Esophagus (tissue), 2 donors: ENCODE measurements at regions not wholly inside any gene's neighbourhood (a gene's known extent, or its start where the extent isn't known, plus 50 kb on each side); places are given as distances from the start of the nearest gene placed in this dataset.

ENCODE experiments used
- H3K27ac ChIP-seq, 2 donors: one replicate each; pipeline ENCODE4 v1.5.1; 2013; ENCODE audit warnings: low read depth in 2 of 2, mild to moderate bottlenecking in 2 of 2, inconsistent platforms in 1 of 2, low read length in 1 of 2, moderate library complexity in 1 of 2
- H3K27me3 ChIP-seq, 2 donors: one replicate each; pipeline ENCODE4 v1.6.1; 2013; ENCODE audit warnings: low read length in 2 of 2, control low read depth in 1 of 2, mild to moderate bottlenecking in 1 of 2; ENCODE audit not compliant: insufficient read depth in 2 of 2, control insufficient read depth in 1 of 2
- H3K36me3 ChIP-seq, 2 donors: one replicate each; pipeline ENCODE4 v1.6.1; 2013; ENCODE audit warnings: low read length in 1 of 2; ENCODE audit not compliant: control insufficient read depth in 2 of 2, insufficient read depth in 2 of 2
- H3K4me1 ChIP-seq, 2 donors: one replicate each; pipeline ENCODE4 v1.6.1; 2013; ENCODE audit warnings: low read length in 1 of 2; ENCODE audit not compliant: control insufficient read depth in 2 of 2, insufficient read depth in 2 of 2
- H3K4me3 ChIP-seq, 2 donors: one replicate each; pipeline ENCODE4 v1.5.1; 2013; ENCODE audit warnings: low read length in 2 of 2, mild to moderate bottlenecking in 2 of 2, low read depth in 1 of 2, moderate library complexity in 1 of 2
- H3K9me3 ChIP-seq, 2 donors: one replicate each; pipeline ENCODE4 v1.6.1; 2013; ENCODE audit warnings: mild to moderate bottlenecking in 2 of 2, low read depth in 1 of 2, low read length in 1 of 2, moderate library complexity in 1 of 2; ENCODE audit not compliant: control insufficient read depth in 2 of 2, insufficient read depth in 1 of 2
- WGBS, 2 donors: extraction: QIAGEN DNeasy Blood & Tissue Kit; methylation state at CpG; one replicate each; pipeline ENCODE4 v1.1.7; 2013; 5-methylcytosine and 5-hydroxymethylcytosine counted together
- donor health status: healthy with polysubstance abuse.
- donor health status: Bipolar disorder and iron deficiency.

DNA sequence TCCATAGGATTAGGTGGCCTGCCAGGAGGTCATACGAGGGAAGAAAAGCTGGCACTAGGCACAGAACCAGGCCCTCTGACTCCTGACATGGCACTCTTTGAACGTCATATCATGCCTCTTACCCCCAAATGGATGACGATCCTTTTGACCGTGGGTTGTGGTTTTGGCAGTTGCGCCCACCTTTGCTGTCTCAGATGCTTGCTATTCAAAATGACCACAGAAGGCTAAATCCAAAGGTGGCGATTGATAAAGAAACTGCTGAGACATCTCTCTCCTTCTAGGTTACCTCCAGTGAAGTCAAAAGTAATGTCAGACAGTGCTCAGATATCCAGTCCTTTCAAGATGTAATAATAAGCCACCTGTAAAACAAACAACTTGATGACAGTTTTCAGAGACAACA is 385.0 kb downstream of the EFNA5 start:
- Histone ChIP-seq H3K36me3 (no peaks in the 10 kb centered on the region), H3K4me3 (no peak overlapping the region), H3K27ac (no peak overlapping the region), H3K4me1 (peaks cover 0 to 5% of the 10 kb centered on the region in 2 donors), H3K27me3 (no peaks in the 10 kb centered on the region), H3K9me3 (no peaks in the 10 kb centered on the region)
- 79 to 82% methylated on average over 6 of the region's 6 CpGs for WGBS, 2 donors

DNA sequence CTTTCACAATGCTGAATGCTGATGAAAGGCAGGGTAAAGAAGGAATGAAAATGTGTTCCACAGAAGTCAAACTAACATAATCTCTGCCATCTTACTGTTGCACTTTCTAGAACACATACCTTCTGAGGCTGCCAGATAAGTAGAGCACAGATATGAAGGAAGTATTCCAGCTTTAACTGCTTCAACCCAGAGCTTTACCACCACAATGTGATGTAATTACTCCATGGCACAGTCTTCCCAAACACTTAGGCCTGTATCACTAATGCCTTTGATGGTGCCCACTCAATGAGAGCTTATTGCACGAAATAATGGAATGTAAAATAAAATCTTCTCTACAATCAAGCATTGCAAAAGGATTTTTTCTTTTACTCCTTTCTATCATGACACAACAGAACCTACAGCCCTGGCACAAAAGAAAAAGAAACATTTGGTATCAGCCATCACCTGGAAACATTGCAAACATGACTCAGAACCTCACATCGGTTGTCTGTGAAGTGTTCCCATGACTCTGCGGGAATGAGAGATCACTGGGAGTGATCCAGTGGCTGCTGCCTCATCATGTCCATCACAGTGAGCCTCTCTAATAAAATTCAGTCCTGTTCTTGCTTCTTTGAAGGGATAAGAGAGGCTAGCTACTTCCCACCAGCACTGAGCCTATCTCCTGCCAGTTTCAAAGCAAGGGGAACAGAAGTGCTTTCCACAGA is 385.8 kb downstream of the EFNA5 start:
- no peaks in the 10 kb centered on the region for H3K27me3 ChIP-seq
- no peak overlapping the region for H3K27ac ChIP-seq
- H3K9me3 ChIP-seq = no peaks in the 10 kb centered on the region
- H3K4me1 ChIP-seq = peaks cover 0 to 2% of the 10 kb centered on the region in 2 donors
- 53 to 54% methylated on average over 3 of the region's 3 CpGs for WGBS, 2 donors
- H3K36me3 ChIP-seq = no peaks in the 10 kb centered on the region
- no peak overlapping the region for H3K4me3 ChIP-seq

DNA sequence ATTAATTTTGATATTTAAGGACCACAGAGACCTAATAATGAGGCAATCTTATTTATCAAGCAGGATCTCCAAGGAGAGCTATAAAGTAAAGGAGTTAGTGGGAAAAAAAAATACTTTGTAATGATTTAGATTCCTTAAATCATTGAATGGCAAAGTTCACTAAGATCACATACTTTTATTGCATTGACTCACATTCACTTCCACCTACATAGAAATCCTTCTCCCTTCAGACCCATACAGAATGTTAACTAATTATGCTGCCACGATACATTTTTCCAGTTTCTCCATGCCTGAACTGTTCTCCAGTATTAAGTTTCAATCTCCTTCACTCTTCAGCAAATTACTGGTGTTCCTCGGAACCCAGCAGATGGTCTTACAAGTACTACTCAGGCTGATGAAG is 388.7 kb downstream of the EFNA5 start:
- Histone ChIP-seq H3K4me3 (no peak overlapping the region), H3K27me3 (no peaks in the 10 kb centered on the region), H3K36me3 (no peaks in the 10 kb centered on the region), H3K9me3 (no peaks in the 10 kb centered on the region), H3K4me1 (no peaks in the 10 kb centered on the region), H3K27ac (no peak overlapping the region)
- WGBS, 2 donors = 51 to 79% methylated on average over 2 of the region's 2 CpGs

DNA sequence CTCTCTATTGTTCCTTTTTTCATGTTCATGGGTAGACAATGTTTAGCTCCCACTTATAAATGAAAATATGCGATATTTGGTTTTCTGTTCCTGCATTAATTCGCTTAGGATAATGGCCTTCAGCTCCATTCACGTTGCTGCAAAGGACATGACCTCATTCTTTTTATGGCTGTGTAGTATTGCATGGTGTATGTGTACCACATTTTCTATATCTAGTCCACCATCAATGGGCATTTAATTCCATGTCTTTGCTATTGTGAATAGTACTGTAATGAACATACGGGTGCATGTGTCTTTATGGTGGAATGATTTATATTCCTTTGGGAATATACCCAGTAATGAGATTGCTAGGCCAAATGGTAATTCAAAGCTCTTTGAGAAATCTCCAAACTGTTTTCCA is 392.0 kb downstream of the EFNA5 start:
- Histone ChIP-seq H3K27me3 (no peaks in the 10 kb centered on the region), H3K27ac (no peak overlapping the region), H3K9me3 (no peaks in the 10 kb centered on the region), H3K4me1 (no peaks in the 10 kb centered on the region), H3K4me3 (no peak overlapping the region), H3K36me3 (no peaks in the 10 kb centered on the region)
- WGBS, 2 donors = 63 to 70% methylated on average over 4 of the region's 4 CpGs

DNA sequence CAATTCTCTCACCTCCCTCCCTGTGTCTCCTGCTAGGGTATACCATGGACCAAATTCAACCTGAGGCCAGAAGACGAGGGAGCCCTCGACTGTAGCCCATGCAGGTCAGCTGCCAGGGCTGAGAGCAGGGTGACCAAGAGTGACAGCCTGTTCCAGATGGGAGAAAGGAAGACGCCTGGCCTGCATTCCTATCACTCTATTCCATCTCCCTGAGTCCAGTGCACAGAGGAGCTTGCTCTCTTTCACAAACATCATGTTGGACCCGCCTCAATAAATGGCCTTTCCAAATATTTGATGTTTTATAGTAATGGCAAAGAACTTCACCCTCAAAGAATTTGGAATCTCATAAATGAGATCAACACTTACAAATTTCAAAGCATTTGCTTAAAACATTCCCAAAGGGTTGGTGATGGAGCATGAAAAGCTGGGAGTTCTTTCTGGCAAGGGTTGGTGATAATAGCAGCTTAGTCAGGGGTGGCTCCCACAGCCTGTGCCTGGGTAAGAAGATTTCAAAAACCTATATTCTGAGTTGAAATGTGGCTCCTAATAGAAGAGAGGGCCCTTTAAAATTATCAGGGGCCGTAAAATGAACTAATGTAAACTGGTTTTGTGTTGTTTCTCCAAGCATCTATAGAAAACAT is 393.1 kb downstream of the EFNA5 start:
- WGBS, 2 donors = 86 to 90% methylated on average over 5 of the region's 5 CpGs
- no peaks in the 10 kb centered on the region for H3K4me1 ChIP-seq
- H3K27ac ChIP-seq = no peak overlapping the region
- no peaks in the 10 kb centered on the region for H3K9me3 ChIP-seq
- no peaks in the 10 kb centered on the region for H3K36me3 ChIP-seq
- H3K4me3 ChIP-seq = no peak overlapping the region
- no peaks in the 10 kb centered on the region for H3K27me3 ChIP-seq

DNA sequence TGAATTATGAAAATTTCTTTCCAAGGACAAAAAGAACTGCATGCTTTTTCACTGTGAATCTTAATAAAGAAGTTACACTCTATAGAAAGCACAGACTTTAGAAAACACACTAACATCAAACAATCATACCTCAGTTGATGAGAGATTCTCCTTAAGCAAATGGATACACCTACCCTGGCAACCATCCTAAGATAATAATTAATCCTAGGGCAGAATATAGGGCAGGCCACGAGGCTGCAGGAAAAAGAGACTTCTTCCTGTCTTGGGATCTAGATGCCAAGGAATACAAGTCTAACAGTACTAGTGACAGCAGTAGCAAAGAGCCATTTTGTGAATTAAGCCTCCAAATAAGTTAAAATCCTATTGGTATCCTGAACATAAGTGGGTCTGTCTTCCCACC is 395.4 kb downstream of the EFNA5 start:
- Histone ChIP-seq H3K27ac (no peak overlapping the region), H3K36me3 (no peaks in the 10 kb centered on the region), H3K9me3 (no peaks in the 10 kb centered on the region), H3K4me1 (no peaks in the 10 kb centered on the region), H3K4me3 (no peak overlapping the region), H3K27me3 (no peaks in the 10 kb centered on the region)
- 2 to 22% methylated on average over 1 of the region's 1 CpG for WGBS, 2 donors

DNA sequence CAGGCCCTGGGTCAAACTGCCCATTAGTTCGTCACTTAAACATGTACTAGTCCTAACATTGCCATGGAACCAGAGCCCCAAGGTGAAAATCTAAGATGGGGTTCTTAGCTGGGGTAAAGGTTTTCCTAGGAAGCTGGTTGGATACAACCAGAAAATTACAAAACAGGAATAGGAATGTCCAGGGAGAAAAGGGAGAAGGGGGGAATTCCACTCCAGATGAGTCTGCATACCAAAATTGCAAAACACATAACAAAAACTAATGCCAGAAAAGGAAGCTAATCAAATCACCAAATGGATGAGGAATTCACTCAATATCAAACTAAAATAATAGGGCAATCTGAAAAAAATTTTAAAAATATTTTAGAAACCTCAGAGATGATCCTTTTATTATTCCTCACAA is 396.2 kb downstream of the EFNA5 start:
- WGBS, 2 donors = 93 to 95% methylated on average over 1 of the region's 1 CpG
- Histone ChIP-seq H3K9me3 (no peaks in the 10 kb centered on the region), H3K27me3 (no peaks in the 10 kb centered on the region), H3K4me1 (no peaks in the 10 kb centered on the region), H3K36me3 (no peaks in the 10 kb centered on the region), H3K27ac (no peak overlapping the region), H3K4me3 (no peak overlapping the region)

DNA sequence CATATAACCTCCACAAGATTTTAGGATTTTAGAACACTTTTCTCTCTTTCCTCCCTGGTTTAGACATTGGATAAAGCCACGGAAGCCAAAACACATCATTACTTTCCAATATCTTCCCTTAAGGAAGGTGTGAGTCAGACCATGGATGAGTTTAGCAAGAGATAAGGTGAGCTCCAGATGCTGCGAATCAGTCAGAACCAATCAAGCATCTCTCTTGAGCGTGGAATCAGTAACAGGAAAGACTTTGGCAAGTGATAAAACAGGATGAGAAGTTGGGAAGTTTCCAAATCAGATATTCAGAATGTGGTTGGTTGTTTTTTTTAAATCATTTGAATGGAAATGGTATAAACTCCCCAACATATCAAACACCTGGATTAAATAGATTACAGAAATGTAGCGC is 397.8 kb downstream of the EFNA5 start:
- Histone ChIP-seq H3K36me3 (no peaks in the 10 kb centered on the region), H3K27ac (no peak overlapping the region), H3K4me3 (no peak overlapping the region), H3K9me3 (no peaks in the 10 kb centered on the region), H3K4me1 (no peaks in the 10 kb centered on the region), H3K27me3 (no peaks in the 10 kb centered on the region)
- 75 to 85% methylated on average over 4 of the region's 4 CpGs for WGBS, 2 donors

DNA sequence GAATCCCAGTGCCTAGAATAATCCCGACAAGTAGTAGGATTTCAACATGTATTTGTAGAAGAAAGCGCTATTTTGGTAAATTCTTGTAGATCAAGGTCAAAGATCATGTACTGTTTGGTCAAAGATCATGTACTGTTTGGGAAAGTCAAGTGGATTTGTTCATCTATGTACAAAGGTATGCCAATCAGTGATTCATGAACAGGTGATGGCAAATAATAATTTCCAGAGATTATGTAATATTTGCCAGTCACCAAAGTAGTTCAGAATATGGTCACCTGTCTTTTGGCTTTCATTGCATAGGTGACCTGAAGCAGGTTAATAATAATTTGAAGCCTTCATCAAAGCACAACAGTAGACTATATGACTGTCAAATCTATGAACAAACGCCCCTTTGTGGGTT is 398.2 kb downstream of the EFNA5 start:
- H3K9me3 ChIP-seq = no peaks in the 10 kb centered on the region
- no peaks in the 10 kb centered on the region for H3K36me3 ChIP-seq
- H3K27ac ChIP-seq = no peak overlapping the region
- no peak overlapping the region for H3K4me3 ChIP-seq
- H3K4me1 ChIP-seq = no peaks in the 10 kb centered on the region
- H3K27me3 ChIP-seq = no peaks in the 10 kb centered on the region
- 80 to 91% methylated on average over 3 of the region's 3 CpGs for WGBS, 2 donors
